ENCODE measurements at regions not wholly inside any gene's neighbourhood (a gene's known extent, or its start where the extent isn't known, plus 50 kb on each side); places are given as distances from the start of the nearest gene placed in this dataset.

- TF ChIP-seq TSHZ2 (CRISPR knock-in tag; IDR thresholded peaks at IDR 0.05), result no peak
- TF ChIP-seq ISL1 (CRISPR knock-in tag; IDR thresholded peaks at IDR 0.05), result no peak
- TF ChIP-seq CREB5 (CRISPR knock-in tag; IDR thresholded peaks at IDR 0.05; ENCODE audit: low read depth), result no peak
- TF ChIP-seq POU6F1 (CRISPR knock-in tag; IDR thresholded peaks at IDR 0.05; ENCODE audit: borderline replicate concordance, low read depth), result no peak
- no peak for TF ChIP-seq PATZ1 (CRISPR knock-in tag; IDR thresholded peaks at IDR 0.05; ENCODE audit: borderline replicate concordance)
- no peak for TF ChIP-seq CSRNP3 (CRISPR knock-in tag; IDR thresholded peaks at IDR 0.05)
Observed at GRCh38 chr5:18740301-18740700, 1106.0 kb downstream of the TAF11L14 start.
